ENCODE measurements at regions not wholly inside any gene's neighbourhood (a gene's known extent, or its start where the extent isn't known, plus 50 kb on each side); places are given as distances from the start of the nearest gene placed in this dataset.

DNA sequence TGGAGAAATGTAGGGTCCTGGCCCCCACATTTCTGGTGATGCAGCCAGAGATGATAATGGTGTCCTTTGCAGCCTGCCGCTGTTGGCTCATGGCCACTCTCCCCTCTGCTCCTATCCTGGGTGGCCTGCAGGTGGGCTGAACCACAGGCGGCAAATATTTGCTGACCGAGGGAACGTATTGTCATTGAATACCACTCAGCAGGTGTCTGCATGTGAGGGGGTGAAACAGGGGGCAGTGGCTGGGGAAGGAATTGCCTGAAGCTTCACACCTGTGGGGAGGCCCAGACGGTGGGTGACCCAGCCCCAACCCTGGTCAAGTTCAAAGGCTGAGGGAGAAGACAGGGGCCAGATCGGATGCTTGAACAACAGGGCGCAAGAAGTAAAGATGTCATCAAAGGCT is 73.3 kb upstream of the WNT11 start:
- TF ChIP-seq, protein P1, sequence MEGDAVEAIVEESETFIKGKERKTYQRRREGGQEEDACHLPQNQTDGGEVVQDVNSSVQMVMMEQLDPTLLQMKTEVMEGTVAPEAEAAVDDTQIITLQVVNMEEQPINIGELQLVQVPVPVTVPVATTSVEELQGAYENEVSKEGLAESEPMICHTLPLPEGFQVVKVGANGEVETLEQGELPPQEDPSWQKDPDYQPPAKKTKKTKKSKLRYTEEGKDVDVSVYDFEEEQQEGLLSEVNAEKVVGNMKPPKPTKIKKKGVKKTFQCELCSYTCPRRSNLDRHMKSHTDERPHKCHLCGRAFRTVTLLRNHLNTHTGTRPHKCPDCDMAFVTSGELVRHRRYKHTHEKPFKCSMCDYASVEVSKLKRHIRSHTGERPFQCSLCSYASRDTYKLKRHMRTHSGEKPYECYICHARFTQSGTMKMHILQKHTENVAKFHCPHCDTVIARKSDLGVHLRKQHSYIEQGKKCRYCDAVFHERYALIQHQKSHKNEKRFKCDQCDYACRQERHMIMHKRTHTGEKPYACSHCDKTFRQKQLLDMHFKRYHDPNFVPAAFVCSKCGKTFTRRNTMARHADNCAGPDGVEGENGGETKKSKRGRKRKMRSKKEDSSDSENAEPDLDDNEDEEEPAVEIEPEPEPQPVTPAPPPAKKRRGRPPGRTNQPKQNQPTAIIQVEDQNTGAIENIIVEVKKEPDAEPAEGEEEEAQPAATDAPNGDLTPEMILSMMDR (IDR thresholded peaks at IDR 0.05) = no peak
- TF ChIP-seq TCF7L2 (IDR thresholded peaks at IDR 0.05; ENCODE audit: low read depth, low read length) = no peak
- TF ChIP-seq, protein P2, sequence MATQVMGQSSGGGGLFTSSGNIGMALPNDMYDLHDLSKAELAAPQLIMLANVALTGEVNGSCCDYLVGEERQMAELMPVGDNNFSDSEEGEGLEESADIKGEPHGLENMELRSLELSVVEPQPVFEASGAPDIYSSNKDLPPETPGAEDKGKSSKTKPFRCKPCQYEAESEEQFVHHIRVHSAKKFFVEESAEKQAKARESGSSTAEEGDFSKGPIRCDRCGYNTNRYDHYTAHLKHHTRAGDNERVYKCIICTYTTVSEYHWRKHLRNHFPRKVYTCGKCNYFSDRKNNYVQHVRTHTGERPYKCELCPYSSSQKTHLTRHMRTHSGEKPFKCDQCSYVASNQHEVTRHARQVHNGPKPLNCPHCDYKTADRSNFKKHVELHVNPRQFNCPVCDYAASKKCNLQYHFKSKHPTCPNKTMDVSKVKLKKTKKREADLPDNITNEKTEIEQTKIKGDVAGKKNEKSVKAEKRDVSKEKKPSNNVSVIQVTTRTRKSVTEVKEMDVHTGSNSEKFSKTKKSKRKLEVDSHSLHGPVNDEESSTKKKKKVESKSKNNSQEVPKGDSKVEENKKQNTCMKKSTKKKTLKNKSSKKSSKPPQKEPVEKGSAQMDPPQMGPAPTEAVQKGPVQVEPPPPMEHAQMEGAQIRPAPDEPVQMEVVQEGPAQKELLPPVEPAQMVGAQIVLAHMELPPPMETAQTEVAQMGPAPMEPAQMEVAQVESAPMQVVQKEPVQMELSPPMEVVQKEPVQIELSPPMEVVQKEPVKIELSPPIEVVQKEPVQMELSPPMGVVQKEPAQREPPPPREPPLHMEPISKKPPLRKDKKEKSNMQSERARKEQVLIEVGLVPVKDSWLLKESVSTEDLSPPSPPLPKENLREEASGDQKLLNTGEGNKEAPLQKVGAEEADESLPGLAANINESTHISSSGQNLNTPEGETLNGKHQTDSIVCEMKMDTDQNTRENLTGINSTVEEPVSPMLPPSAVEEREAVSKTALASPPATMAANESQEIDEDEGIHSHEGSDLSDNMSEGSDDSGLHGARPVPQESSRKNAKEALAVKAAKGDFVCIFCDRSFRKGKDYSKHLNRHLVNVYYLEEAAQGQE (IDR thresholded peaks at IDR 0.05; ENCODE audit: insufficient read depth in 1 of 2, low read depth in 2 of 2, low read length in 1 of 2) = no peak
